HUES6 (cell line): ENCODE measurements at regions not wholly inside any gene's neighbourhood (a gene's known extent, or its start where the extent isn't known, plus 50 kb on each side); places are given as distances from the start of the nearest gene placed in this dataset.

Experiments
- H3K27ac ChIP-seq: 2 replicates; pipeline ENCODE4 v1.7.0; 2013; ENCODE audit warnings: low read depth, mild to moderate bottlenecking, low read length, inconsistent platforms
- H3K27me3 ChIP-seq: 2 replicates; pipeline ENCODE4 v1.6.1; 2013; ENCODE audit warnings: low read length; ENCODE audit not compliant: control insufficient read depth, insufficient read depth
- H3K36me3 ChIP-seq: 2 replicates; pipeline ENCODE4 v1.6.1; 2013; ENCODE audit warnings: low read length; ENCODE audit not compliant: control insufficient read depth, insufficient read depth
- H3K4me1 ChIP-seq: 2 replicates; pipeline ENCODE4 v1.6.1; 2013; ENCODE audit warnings: low read length; ENCODE audit not compliant: control insufficient read depth, insufficient read depth
- H3K4me3 ChIP-seq: 2 replicates; pipeline ENCODE4 v1.5.1; 2013; ENCODE audit warnings: low read depth, low read length
- H3K9ac ChIP-seq: one replicate; pipeline ENCODE4 v1.6.1; 2013; ENCODE audit warnings: mild to moderate bottlenecking, low read length
- H3K9me3 ChIP-seq: 2 replicates; pipeline ENCODE4 v1.6.1; 2013; ENCODE audit warnings: low read depth, low read length; ENCODE audit not compliant: control insufficient read depth, insufficient read depth

DNA sequence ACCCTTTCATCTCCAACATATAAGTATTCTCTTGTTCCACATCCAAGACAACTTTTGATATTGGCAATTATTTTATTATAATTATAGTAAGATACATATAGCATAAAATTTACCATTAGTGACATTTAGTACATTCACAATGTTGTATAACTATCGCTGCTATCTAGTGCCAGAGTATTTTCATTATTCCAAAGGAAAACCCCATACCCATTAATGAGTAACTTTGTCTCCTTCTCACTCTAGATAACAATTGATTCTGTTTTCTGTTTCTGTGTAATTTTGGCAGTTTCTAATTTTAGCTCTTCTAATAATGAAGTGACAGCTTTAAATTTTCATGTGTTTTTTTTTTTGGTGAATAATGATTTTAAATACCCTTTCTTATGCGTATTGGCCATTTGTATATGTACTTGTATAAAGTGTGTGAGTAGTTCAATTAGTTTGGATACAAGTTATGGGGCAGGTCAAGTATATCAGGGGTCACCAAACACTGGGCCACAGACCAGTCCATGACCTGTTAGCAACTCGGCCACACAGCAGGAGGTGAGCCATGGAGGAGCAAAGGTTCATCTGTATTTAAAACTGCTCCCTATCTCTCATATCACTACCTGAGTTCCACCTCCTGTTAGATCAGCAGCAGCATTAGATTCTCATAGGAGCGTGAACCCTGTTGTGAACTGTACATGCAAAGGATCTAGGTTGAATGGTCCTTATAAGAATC is 97.2 kb upstream of the SYT1 start:
- Histone ChIP-seq H3K9ac (no peak overlapping the region), H3K4me1 (no peaks in the 10 kb centered on the region)

DNA sequence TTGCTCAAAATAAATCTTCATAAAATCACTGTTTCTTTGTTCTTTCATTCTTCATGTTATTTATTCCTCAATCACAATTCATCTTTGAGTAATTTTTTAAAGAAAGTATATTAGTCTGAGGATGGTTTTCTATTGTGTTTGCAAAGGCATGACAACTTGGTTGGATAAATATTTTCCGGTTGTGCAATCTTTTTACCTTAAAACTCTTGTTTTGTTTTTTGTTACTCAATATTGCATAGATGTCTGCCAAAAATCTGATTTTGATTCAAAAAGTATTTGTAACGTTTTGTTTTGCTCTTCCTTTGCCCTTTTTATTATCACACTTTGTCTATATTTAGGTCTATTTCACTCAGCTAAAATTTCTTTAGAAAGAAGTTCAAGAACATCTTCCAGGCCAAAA is 86.2 kb upstream of the SYT1 start:
- no peaks in the 10 kb centered on the region for H3K4me1 ChIP-seq
- no peak overlapping the region for H3K27ac ChIP-seq
- H3K9ac ChIP-seq = no peak overlapping the region
- no peak overlapping the region for H3K4me3 ChIP-seq
- H3K9me3 ChIP-seq = no peaks in the 10 kb centered on the region
- H3K27me3 ChIP-seq = no peaks in the 10 kb centered on the region
- no peaks in the 10 kb centered on the region for H3K36me3 ChIP-seq

More for the DNA sequence above, 97.2 kb upstream of the SYT1 start:
- no peaks in the 10 kb centered on the region for H3K27me3 ChIP-seq
- H3K36me3 ChIP-seq = no peaks in the 10 kb centered on the region
- H3K4me3 ChIP-seq = no peak overlapping the region
- no peak overlapping the region for H3K27ac ChIP-seq
- no peaks in the 10 kb centered on the region for H3K9me3 ChIP-seq

DNA sequence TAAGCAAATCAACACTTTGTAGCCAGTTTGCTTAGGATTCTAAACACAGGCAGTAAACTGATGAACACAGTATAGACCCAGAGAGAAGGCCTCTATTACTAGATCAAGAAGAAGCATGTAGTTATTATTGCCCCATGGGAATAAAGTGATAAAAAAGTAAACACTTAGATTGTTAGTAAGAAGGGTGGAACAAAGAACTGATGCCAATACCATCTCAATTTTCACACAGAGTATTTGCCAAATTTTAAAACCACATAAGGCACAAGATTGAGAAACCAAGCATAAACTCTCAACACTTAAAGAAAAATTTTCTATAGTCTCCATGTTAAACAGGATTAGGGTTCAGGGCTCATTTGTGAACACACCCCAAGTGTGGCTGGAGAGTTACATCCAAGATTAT is 77.0 kb upstream of the SYT1 start:
- no peak overlapping the region for H3K4me3 ChIP-seq
- no peaks in the 10 kb centered on the region for H3K36me3 ChIP-seq
- H3K9me3 ChIP-seq = no peaks in the 10 kb centered on the region
- H3K4me1 ChIP-seq = peaks cover 3% of the 10 kb centered on the region; the same call in 1 of the 2 replicates
- H3K27me3 ChIP-seq = no peaks in the 10 kb centered on the region
- H3K27ac ChIP-seq = no peak overlapping the region
- H3K9ac ChIP-seq = no peak overlapping the region

DNA sequence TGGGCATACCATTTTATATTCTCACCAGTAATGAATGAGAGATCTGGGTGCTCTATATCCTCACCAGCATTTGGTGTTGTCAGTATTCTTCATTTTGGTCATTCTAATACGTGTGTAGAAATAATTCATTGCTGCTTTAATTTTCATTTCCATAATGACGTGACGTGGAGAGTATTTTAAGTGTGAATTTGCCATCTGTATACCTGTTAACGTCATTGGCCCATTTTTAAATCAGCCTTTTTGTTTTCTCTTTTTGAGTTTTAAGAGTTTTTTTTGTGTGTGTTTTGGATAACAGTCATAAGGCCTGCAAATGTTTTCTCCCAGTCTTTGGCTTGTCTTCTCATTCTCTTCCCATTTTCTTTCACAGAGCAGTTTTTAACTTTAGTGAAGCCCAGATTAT is 74.4 kb upstream of the SYT1 start:
- H3K4me3 ChIP-seq = no peak overlapping the region

DNA sequence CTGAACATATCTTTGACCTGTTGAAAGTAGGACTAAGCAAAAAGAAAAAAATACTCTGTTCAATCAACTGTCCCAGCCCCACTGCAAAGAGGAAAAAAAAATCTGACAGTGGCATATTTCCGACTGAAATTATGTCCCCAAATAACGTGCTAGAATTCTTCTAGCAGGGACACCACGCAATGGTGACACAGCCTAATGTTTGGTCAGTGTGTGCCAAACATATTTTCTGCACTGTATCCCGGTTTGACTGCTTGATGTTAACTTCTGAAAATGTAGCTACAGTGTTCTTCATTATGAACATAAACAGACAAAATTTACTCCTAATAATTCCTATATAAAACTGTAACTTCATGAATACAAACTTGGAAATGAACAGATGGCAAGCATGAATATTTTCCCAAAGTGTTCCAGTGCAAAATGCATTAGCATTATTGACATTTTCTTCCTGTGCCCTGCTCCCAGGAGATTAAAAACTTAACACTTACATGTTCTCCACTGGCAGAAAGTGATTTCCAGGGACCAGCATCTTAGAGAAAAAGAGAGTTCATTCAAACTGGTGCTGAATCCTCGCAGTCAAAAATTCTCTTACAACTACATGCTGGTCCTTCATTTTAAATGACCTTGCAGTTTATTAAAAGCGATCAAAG is 72.4 kb upstream of the SYT1 start:
- no peaks in the 10 kb centered on the region for H3K4me1 ChIP-seq
- H3K27ac ChIP-seq = no peak overlapping the region
- no peaks in the 10 kb centered on the region for H3K36me3 ChIP-seq
- H3K9ac ChIP-seq = no peak overlapping the region
- H3K4me3 ChIP-seq = no peak overlapping the region
- peaks cover 11% of the 10 kb centered on the region; the same call in 1 of the 2 replicates for H3K9me3 ChIP-seq
- no peaks in the 10 kb centered on the region for H3K27me3 ChIP-seq

More for the DNA sequence above, 74.4 kb upstream of the SYT1 start:
- H3K4me1 ChIP-seq = peaks cover 3% of the 10 kb centered on the region; the same call in 1 of the 2 replicates
- no peaks in the 10 kb centered on the region for H3K27me3 ChIP-seq
- H3K36me3 ChIP-seq = no peaks in the 10 kb centered on the region
- peaks cover 4% of the 10 kb centered on the region; the same call in 1 of the 2 replicates for H3K9me3 ChIP-seq
- no peak overlapping the region for H3K27ac ChIP-seq
- H3K9ac ChIP-seq = no peak overlapping the region

DNA sequence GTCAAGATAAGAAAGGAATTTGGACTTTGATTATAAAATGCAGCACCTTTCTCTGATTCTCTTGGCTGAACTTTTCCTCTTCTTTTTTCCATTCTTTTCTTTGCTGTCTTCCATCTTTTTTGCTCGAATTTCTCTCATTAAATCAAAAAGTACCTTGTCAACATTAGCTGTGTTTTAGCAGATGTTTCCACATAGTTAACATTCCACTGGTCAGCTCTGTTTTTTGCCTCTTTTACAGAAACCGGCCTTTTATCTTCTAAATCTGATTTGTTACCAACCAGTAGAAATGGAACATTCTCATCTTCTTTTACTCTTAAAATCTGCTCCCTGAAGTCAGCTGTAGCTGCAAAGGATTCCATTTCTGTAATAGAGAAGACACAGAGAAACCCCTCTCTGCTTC is 71.1 kb upstream of the SYT1 start:
- H3K36me3 ChIP-seq = no peaks in the 10 kb centered on the region
- H3K4me1 ChIP-seq = no peaks in the 10 kb centered on the region
- no peak overlapping the region for H3K27ac ChIP-seq
- H3K4me3 ChIP-seq = no peak overlapping the region
- H3K27me3 ChIP-seq = no peaks in the 10 kb centered on the region
- H3K9me3 ChIP-seq = peaks cover 11% of the 10 kb centered on the region; the same call in 1 of the 2 replicates
- H3K9ac ChIP-seq = no peak overlapping the region

DNA sequence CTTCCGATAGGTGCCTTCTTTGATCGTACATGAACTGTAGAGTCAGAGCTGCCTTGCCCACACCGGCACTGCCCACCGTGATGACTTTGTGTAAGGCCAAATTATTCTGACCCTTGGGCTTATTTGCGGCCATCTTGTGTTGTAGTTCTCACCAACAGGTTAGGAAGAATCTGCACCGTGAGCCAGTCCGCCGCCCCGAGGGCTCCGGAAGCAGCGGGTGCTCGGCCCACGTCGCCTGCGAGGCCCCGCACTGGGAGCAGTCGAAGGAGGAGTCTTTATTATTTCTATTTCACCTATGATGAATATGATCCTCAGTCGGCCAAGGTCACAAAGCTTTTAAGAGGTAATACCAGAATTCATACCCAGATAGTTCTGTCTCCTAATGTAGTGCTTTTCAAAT is 70.6 kb upstream of the SYT1 start:
- H3K4me3 ChIP-seq = no peak overlapping the region
- H3K9ac ChIP-seq = no peak overlapping the region
- H3K27ac ChIP-seq = no peak overlapping the region
- H3K4me1 ChIP-seq = no peaks in the 10 kb centered on the region
- peaks cover 11% of the 10 kb centered on the region; the same call in 1 of the 2 replicates for H3K9me3 ChIP-seq
- no peaks in the 10 kb centered on the region for H3K36me3 ChIP-seq
- H3K27me3 ChIP-seq = no peaks in the 10 kb centered on the region

DNA sequence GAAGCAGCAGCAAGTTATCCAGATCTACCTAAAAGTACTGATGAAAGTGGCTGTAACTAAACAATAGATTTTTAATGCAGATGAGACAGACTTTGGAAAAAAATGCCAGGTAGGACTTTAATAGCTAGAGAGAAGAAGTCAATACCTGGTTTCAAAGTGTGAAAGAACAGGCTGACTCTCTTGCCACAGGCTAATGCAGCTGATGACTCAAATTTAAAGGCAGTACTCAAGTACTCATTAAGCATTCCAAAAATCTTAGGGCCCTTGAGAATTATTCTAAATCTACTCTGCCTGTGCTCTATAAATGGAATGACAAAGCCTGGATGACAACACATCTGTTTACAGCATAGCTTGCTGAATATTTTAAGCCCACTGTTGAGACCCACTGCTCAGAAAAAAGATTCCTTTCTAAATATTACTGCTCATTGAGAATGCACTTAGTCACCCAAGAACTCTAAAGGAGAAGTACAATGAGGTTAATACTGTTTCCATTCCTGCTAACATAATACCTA is 68.6 kb upstream of the SYT1 start:
- Histone ChIP-seq H3K27me3 (no peaks in the 10 kb centered on the region), H3K4me1 (no peaks in the 10 kb centered on the region), H3K27ac (no peak overlapping the region), H3K36me3 (no peaks in the 10 kb centered on the region), H3K9me3 (peaks cover 11% of the 10 kb centered on the region; the same call in 1 of the 2 replicates), H3K9ac (no peak overlapping the region), H3K4me3 (no peak overlapping the region)

DNA sequence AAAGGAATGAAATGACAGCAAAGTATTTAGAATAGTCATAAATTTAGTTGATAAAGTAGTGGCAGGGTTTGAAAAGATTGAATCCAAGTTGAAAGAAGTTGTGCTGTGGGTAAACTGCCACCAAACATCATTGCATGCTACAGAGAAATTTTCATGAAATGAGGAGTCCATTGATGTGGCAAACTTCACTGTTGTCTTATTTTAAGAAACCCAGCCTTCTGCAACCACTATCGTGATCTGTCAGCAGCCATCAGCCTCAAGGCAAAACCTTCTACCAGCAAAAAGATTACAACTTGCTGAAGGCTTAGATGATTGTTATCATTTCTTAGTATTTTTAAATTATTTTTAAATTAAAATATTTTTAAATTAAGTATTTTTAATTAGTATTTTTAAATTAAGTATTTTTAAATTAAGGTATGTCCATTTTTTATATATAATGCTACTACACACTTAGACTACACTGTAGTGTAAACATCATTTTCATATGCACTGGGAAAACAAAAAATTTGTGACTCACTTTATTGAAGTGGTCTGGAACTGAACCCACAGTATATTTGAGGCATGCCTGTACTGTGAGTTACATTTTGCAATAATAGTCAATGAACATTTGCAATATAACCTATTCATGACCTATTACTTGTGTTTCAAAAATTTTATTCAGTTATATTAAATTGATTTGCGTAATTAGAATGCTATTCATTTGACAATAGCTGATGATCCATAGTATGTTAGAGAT is 67.2 kb upstream of the SYT1 start:
- H3K4me3 ChIP-seq = no peak overlapping the region
- no peak overlapping the region for H3K9ac ChIP-seq
- H3K4me1 ChIP-seq = no peaks in the 10 kb centered on the region
- peaks cover 11% of the 10 kb centered on the region; the same call in 1 of the 2 replicates for H3K9me3 ChIP-seq
- H3K36me3 ChIP-seq = no peaks in the 10 kb centered on the region
- no peak overlapping the region for H3K27ac ChIP-seq
- no peaks in the 10 kb centered on the region for H3K27me3 ChIP-seq

DNA sequence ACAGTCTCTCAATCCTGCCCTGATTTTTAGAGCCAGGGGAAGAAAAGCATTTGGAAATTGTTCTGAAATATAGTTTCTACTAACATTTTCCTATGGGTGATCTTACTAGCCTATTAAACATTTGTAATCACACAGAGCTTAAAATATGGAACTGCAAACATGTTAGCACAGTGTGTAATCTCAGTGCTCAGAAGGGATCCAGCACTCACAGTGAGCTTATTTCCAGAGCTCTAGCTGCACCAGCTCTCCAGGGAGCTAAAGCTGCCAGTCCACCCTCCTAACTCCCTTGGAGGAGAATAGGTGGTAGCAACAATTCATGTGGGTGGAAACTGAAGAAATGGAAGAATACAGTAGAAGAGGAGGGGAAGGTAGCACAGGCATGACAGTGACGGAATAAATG is 64.9 kb upstream of the SYT1 start:
- peaks cover 7% of the 10 kb centered on the region; the same call in 1 of the 2 replicates for H3K9me3 ChIP-seq
- no peak overlapping the region for H3K27ac ChIP-seq
- no peaks in the 10 kb centered on the region for H3K27me3 ChIP-seq
- H3K36me3 ChIP-seq = no peaks in the 10 kb centered on the region
- no peaks in the 10 kb centered on the region for H3K4me1 ChIP-seq
- no peak overlapping the region for H3K4me3 ChIP-seq
- no peak overlapping the region for H3K9ac ChIP-seq

DNA sequence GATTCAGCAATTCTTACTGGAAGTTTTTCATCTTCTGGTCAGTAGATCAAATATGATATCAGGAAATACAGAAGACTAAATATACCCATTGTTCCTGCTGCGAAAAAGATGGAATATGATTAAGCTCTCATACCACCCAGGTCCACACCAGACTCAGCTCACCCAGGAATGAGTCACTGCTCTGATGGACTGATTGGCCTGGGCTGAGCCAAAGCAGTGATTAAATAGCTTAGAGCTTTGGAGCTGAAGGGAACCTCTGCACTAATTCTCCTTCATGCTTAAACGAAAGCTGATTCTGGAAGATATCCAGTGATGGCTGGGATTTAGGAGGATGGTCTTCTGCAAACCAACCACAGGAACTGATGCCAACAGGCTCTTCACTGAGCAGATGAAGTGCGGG is 62.0 kb upstream of the SYT1 start:
- Histone ChIP-seq H3K9ac (no peak overlapping the region), H3K36me3 (no peaks in the 10 kb centered on the region), H3K4me3 (no peak overlapping the region), H3K4me1 (no peaks in the 10 kb centered on the region), H3K9me3 (no peaks in the 10 kb centered on the region), H3K27ac (no peak overlapping the region), H3K27me3 (no peaks in the 10 kb centered on the region)
